A673 (cell line): ENCODE measurements at regions not wholly inside any gene's neighbourhood (a gene's known extent, or its start where the extent isn't known, plus 50 kb on each side); places are given as distances from the start of the nearest gene placed in this dataset.

Experiments
- BruUV-seq: library from RNA; stranded (reverse); fragments of 400-500 nt; replicated peaks from 2 replicates; lab custom pipeline; 2021; lab: Mats Ljungman, UMichigan
- CTCF ChIA-PET: fragments of 300-600 bp; sonication (Branson Sonifier 250); formaldehyde crosslinking; loops from one replicate; lab custom pipeline; 2022; ENCODE audit warnings: antibody characterized with exemption; lab: Charles Lee
- POLR2A ChIA-PET: fragments of 300-600 bp; sonication (Branson Sonifier 250); formaldehyde crosslinking; loops from one replicate; lab custom pipeline; 2022; ENCODE audit warnings: antibody characterized with exemption; ENCODE audit not compliant: low non-redundant PET; lab: Charles Lee
- DNase-seq: peaks from one replicate; pipeline ENCODE4 v3.0.0-alpha.2; 2015; ENCODE audit warnings: low spot score
- H3K27ac ChIP-seq: fragments of 200-600 bp; sonication (generic); 2 replicates; pipeline ENCODE4 v1.5.1; 2016; ENCODE audit warnings: mixed run types, low read depth, mild to moderate bottlenecking, mixed read lengths, antibody characterized with exemption, low read length; ENCODE audit not compliant: poor library complexity, severe bottlenecking
- H3K27me3 ChIP-seq: fragments of 200-600 bp; sonication (generic); replicated peaks from 2 replicates; pipeline ENCODE4 v1.6.1; 2017; ENCODE audit warnings: mixed run types, low read depth, mild to moderate bottlenecking, mixed read lengths, antibody characterized with exemption, low read length; ENCODE audit not compliant: insufficient read depth, poor library complexity
- H3K36me3 ChIP-seq: fragments of 200-600 bp; sonication (generic); 2 replicates; pipeline ENCODE4 v1.6.1; 2016; ENCODE audit warnings: mixed run types, mild to moderate bottlenecking, mixed read lengths, antibody characterized with exemption, low read length; ENCODE audit not compliant: insufficient read depth, poor library complexity, severe bottlenecking
- H3K4me1 ChIP-seq: fragments of 200-600 bp; sonication (generic); 2 replicates; pipeline ENCODE4 v1.6.1; 2017; ENCODE audit warnings: mixed run types, mild to moderate bottlenecking, mixed read lengths, antibody characterized with exemption, low read length; ENCODE audit not compliant: insufficient read depth, poor library complexity, severe bottlenecking
- H3K4me3 ChIP-seq: fragments of 200-600 bp; sonication (generic); 2 replicates; pipeline ENCODE4 v1.5.1; 2016; ENCODE audit warnings: low read depth, mixed run types, mild to moderate bottlenecking, mixed read lengths, low read length; ENCODE audit not compliant: poor library complexity, severe bottlenecking
- H3K9me3 ChIP-seq: fragments of 200-600 bp; sonication (generic); 2 replicates; pipeline ENCODE4 v1.6.1; 2016; ENCODE audit warnings: mixed run types, low read depth, mild to moderate bottlenecking, mixed read lengths, antibody characterized with exemption, low read length; ENCODE audit not compliant: poor library complexity, severe bottlenecking
- CTCF ChIP-seq: fragments of 300-800, 200-600 bp; sonication (generic); conservative IDR thresholded peaks from 2 replicates; pipeline ENCODE4 v1.5.1; 2017; ENCODE audit warnings: low read depth, mild to moderate bottlenecking, antibody characterized with exemption, low read length, moderate library complexity, mixed read lengths
- EZH2 ChIP-seq: fragments of 200-600 bp; sonication (generic); IDR thresholded peaks from 2 replicates; pipeline ENCODE4 v1.6.1; 2017; ENCODE audit warnings: borderline replicate concordance, low read depth, mild to moderate bottlenecking, mixed read lengths, antibody characterized with exemption, low read length; ENCODE audit not compliant: poor library complexity, severe bottlenecking
- intact Hi-C: fragments of 100-400 bp; cut with micrococcal nuclease; formaldehyde crosslinking; loops from one replicate; pipeline ENCODE4 v1.10.0; 2022; ENCODE audit not compliant: unreplicated experiment

- no peak for DNase-seq
These were observed 481.1 kb downstream of the NR2F1-AS1 start for GRCh38 chr5:93099902-93100347.

GRCh38 chr5:93096561-93096960 is 484.5 kb downstream of the NR2F1-AS1 start:
- Histone ChIP-seq H3K27me3 (no peaks in the 10 kb centered on the region), H3K4me3 (no peak overlapping the region), H3K4me1 (no peaks in the 10 kb centered on the region), H3K9me3 (no peaks in the 10 kb centered on the region), H3K36me3 (no peaks in the 10 kb centered on the region), H3K27ac (no peak overlapping the region)
- CTCF ChIA-PET, result no interaction called here
- no peak for DNase-seq
- no TSS peak for BruUV-seq
- POLR2A ChIA-PET, result no interaction called here
- intact Hi-C loops, result no loop called here
- TF ChIP-seq CTCF, result no peak

More at GRCh38 chr5:93099902-93100347, 481.1 kb downstream of the NR2F1-AS1 start:
- Histone ChIP-seq H3K9me3 (no peaks in the 10 kb centered on the region), H3K4me3 (no peak overlapping the region), H3K36me3 (no peaks in the 10 kb centered on the region), H3K27me3 (no peaks in the 10 kb centered on the region), H3K4me1 (no peaks in the 10 kb centered on the region), H3K27ac (no peak overlapping the region)
- ChIA-PET CTCF (no interaction called here), POLR2A (no interaction called here)
- intact Hi-C loops, result no loop called here
- TF ChIP-seq EZH2 (no peak), CTCF (no peak)
- BruUV-seq, result no TSS peak

GRCh38 chr5:93092349-93093105 is 488.5 kb downstream of the NR2F1-AS1 start:
- POLR2A ChIA-PET, result no interaction called here
- Histone ChIP-seq H3K4me3 (no peak overlapping the region), H3K36me3 (no peaks in the 10 kb centered on the region), H3K27me3 (no peaks in the 10 kb centered on the region), H3K27ac (no peak overlapping the region), H3K9me3 (no peaks in the 10 kb centered on the region), H3K4me1 (no peaks in the 10 kb centered on the region)
- DNase-seq, result no peak
- no TSS peak for BruUV-seq
- TF ChIP-seq CTCF (peak; percentile 24; the same call in 1 of the 2 replicates), EZH2 (no peak)
- intact Hi-C loops, result loop anchor here (5.0 kb wide), 1 partner anchor 490 kb away; the partner anchor contains the start of genes NR2F1 and NR2F1-AS1
- CTCF ChIA-PET, result no interaction called here
